ENCODE measurements at regions not wholly inside any gene's neighbourhood (a gene's known extent, or its start where the extent isn't known, plus 50 kb on each side); places are given as distances from the start of the nearest gene placed in this dataset.

DNA sequence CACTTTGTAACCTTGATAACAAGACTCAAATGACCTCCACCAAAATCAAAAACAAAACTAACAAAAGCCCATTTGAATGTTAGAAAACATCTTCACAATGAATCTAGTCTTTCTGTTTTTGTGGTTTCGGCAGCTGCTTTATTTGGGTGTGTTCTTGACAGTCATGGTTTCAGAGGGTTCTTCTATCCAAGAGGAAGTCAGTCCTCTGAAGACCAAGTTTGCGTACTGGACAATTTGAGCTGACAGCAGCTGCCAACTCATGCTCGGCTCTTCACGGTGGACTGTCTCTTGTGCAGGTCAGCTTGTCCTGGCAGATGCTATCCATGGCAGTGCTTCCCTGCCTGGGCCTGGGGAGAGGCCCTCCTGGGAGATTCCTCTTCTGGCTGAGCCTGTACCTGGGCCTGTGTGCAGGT lies 91.0 kb downstream of the TMEM17 start:
- H3K36me3 Mint-ChIP-seq (ENCODE audit: low read depth), result no peaks in the 10 kb centered on the region
- no peak overlapping the region for H3K27ac Mint-ChIP-seq
- H3K27me3 Mint-ChIP-seq, result peaks cover 9% of the 10 kb centered on the region
- ATAC-seq (ENCODE audit: low read depth), result no peak
- H3K4me1 Mint-ChIP-seq, result peaks cover 13% of the 10 kb centered on the region
- TF ChIP-seq CTCF (IDR thresholded peaks at IDR 0.05), result no peak
- no peak for DNase-seq
- peaks cover 11% of the 10 kb centered on the region for H3K9me3 Mint-ChIP-seq
- ChIA-PET CTCF (interaction anchor here (10.4 kb wide), 1 partner anchor 421 kb away, joined by 119 read pairs; no protein-coding TSS in a partner anchor), POLR2A (interaction anchor here (0.7 to 1.0 kb wide), 2 partner anchors 9 to 182 kb away, joined by 3 to 5 read pairs; no protein-coding TSS in a partner anchor)
- no peak overlapping the region for H3K4me3 Mint-ChIP-seq
- intact Hi-C loops (cut with micrococcal nuclease), result no loop called here

DNA sequence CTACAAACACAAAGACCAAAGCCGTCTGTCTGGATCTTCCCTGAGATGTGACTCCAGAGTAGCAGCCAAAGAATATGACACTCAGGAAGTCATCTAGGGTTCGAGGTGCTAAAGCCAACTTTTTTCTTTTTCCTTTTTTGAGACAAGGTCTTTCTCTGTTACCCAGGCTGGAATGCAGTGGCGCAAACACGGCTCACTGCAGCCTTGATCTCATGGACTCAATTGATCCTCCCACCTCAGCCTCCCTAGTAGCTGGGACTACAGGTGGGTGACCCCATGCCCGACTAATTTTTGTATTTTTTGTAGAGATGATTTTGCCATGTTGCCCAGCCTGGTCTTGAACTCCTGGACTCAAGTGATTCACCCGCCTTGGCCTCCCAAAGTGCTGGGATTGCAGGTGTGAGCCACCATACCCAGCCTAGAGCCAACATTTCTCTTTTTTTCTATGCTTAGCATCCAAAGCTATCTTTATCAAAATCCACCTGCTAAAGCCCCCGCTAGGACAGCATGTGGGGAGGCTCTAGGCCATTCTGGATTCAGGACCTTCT lies 92.8 kb downstream of the TMEM17 start:
- peaks cover 7% of the 10 kb centered on the region for H3K27me3 Mint-ChIP-seq
- CTCF ChIA-PET, result interaction anchor here (0.6 to 10.4 kb wide), 5 partner anchors 363 to 494 kb away, joined by 3 to 119 read pairs (median 4); no protein-coding TSS in a partner anchor
- intact Hi-C loops (cut with micrococcal nuclease), result loop anchor here (5.0 kb wide), 1 partner anchor 101 kb away; no protein-coding TSS in a partner anchor
- H3K9me3 Mint-ChIP-seq, result no peaks in the 10 kb centered on the region
- no peak overlapping the region for H3K27ac Mint-ChIP-seq
- POLR2A ChIA-PET, result interaction anchor here (0.6 to 1.5 kb wide), 2 partner anchors 252 to 420 kb away, joined by 3 to 4 read pairs; no protein-coding TSS in a partner anchor
- no peak overlapping the region for H3K4me3 Mint-ChIP-seq
- H3K4me1 Mint-ChIP-seq, result peaks cover 13% of the 10 kb centered on the region
- TF ChIP-seq CTCF (IDR thresholded peaks at IDR 0.05), result no peak
- H3K36me3 Mint-ChIP-seq (ENCODE audit: low read depth), result no peaks in the 10 kb centered on the region
- ATAC-seq (ENCODE audit: low read depth) (no peak), DNase-seq (no peak)

- TF ChIP-seq CTCF (IDR thresholded peaks at IDR 0.05), result no peak
- H3K4me1 Mint-ChIP-seq, result peaks cover 13% of the 10 kb centered on the region
- peaks cover 3% of the 10 kb centered on the region for H3K27me3 Mint-ChIP-seq
- H3K36me3 Mint-ChIP-seq (ENCODE audit: low read depth), result no peaks in the 10 kb centered on the region
- no peak for DNase-seq
- ChIA-PET CTCF (interaction anchor here (1.6 to 10.4 kb wide), 3 partner anchors 402 to 493 kb away, joined by 3 to 119 read pairs (median 14); no protein-coding TSS in a partner anchor), POLR2A (interaction anchor here (0.6 to 1.5 kb wide), 2 partner anchors 161 to 419 kb away, joined by 3 read pairs; no protein-coding TSS in a partner anchor)
- H3K4me3 Mint-ChIP-seq, result no peak overlapping the region
- intact Hi-C loops (cut with micrococcal nuclease), result loop anchor here (1.0 to 5.0 kb wide), 4 partner anchors 100 to 494 kb away; no protein-coding TSS in a partner anchor
- no peak for ATAC-seq (ENCODE audit: low read depth)
- H3K9me3 Mint-ChIP-seq, result no peaks in the 10 kb centered on the region
- H3K27ac Mint-ChIP-seq, result peak overlapping the region; percentile 20
Measured at GRCh38 chr2:62412347-62412742, 93.7 kb downstream of the TMEM17 start.

GRCh38 chr2:62410926-62411456 lies 95.0 kb downstream of the TMEM17 start:
- no peaks in the 10 kb centered on the region for H3K27me3 Mint-ChIP-seq

More at GRCh38 chr2:62410926-62411456, 95.0 kb downstream of the TMEM17 start:
- intact Hi-C loops (cut with micrococcal nuclease), result loop anchor here (5.0 kb wide), 1 partner anchor 99 kb away; no protein-coding TSS in a partner anchor
- Mint-ChIP-seq H3K4me3 (no peak overlapping the region), H3K36me3 (ENCODE audit: low read depth) (no peaks in the 10 kb centered on the region), H3K9me3 (no peaks in the 10 kb centered on the region), H3K4me1 (peaks cover 13% of the 10 kb centered on the region), H3K27ac (no peak overlapping the region)
- no peak for ATAC-seq (ENCODE audit: low read depth)
- POLR2A ChIA-PET, result interaction anchor here (1.2 kb wide), 1 partner anchor 418 kb away, joined by 3 read pairs; no protein-coding TSS in a partner anchor
- DNase-seq, result no peak
- TF ChIP-seq CTCF (IDR thresholded peaks at IDR 0.05), result no peak
- CTCF ChIA-PET, result interaction anchor here (0.9 to 10.4 kb wide), 6 partner anchors 101 to 501 kb away, joined by 3 to 119 read pairs (median 4); no protein-coding TSS in a partner anchor

Measured in activated B cell treated with CpG ODN at 0.5 μM for 24 hours (primary cell).